HCT116 (cell line): ENCODE measurements at regions not wholly inside any gene's neighbourhood (a gene's known extent, or its start where the extent isn't known, plus 50 kb on each side); places are given as distances from the start of the nearest gene placed in this dataset.

ENCODE experiments used
- CTCF ChIP-seq, 3 experiments: fragments of 200-600 bp in 1 of 3; sonication (generic) in 1 of 3; IDR thresholded peaks in 2 of 3; conservative IDR thresholded peaks in 1 of 3; 2 replicates each; pipeline ENCODE4 v1.5.1; 2012 to 2017; ENCODE audit warnings: low read depth in 2 of 3, low read length in 2 of 3, antibody characterized with exemption in 1 of 3, borderline replicate concordance in 1 of 3, control low read depth in 1 of 3, mild to moderate bottlenecking in 1 of 3, mixed read lengths in 1 of 3, mixed run types in 1 of 3, moderate library complexity in 1 of 3; ENCODE audit not compliant: insufficient read depth in 1 of 3
- EZH2 ChIP-seq: fragments of 200-600 bp; sonication (generic); IDR thresholded peaks from 2 replicates; pipeline ENCODE4 v1.6.1; 2017; ENCODE audit warnings: antibody characterized with exemption, mixed run types
- SRF ChIP-seq: IDR thresholded peaks from 2 replicates; pipeline ENCODE4 v1.6.1; 2012; ENCODE audit warnings: low read depth

- TF ChIP-seq SRF (no peak), EZH2 (no peak), CTCF (IDR thresholded peaks at IDR 0.05 in 2 of 3, conservative IDR thresholded peaks at IDR 0.05 in 1 of 3; ENCODE audit: borderline replicate concordance in 1 of 3, insufficient read depth in 1 of 3, low read depth in 2 of 3, low read length in 2 of 3) (no peak)
These were observed 87.9 kb downstream of the AIPL1 start for GRCh38 chr17:6346986-6347385.
